Loucy (cell line): ENCODE measurements at regions not wholly inside any gene's neighbourhood (a gene's known extent, or its start where the extent isn't known, plus 50 kb on each side); places are given as distances from the start of the nearest gene placed in this dataset.

Source experiments
- EZH2phosphoT487 ChIP-seq: fragments of 200-600 bp; IDR thresholded peaks from 2 replicates; pipeline ENCODE4 v1.6.1; 2018; ENCODE audit warnings: antibody characterized with exemption, mild to moderate bottlenecking, moderate library complexity, borderline replicate concordance
- TF ChIP-seq, protein P1 (sequence below): fragments of 200-600 bp; sonication (generic); conservative IDR thresholded peaks from 2 replicates; pipeline ENCODE4 v1.5.1; 2014; ENCODE audit warnings: mild to moderate bottlenecking, antibody characterized with exemption, low read length

DNA sequence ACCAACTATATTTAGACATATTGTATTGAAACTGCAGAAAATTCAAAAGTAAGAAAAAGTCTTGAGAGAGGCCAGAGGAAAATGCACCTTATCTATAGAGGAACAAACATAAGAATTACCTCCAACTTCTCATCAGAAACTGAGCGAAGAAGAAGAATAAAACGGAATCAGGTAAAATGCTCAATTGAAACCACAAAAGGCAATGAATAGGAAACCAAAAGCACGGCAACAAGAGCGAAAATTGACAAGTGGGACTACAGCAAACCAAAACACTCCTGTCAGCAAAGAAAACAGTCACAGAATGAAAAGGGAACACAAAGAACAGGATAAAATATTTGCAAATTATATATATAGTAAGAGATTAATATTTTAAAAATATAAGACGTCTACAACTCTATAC lies 61.9 kb upstream of the PARP11 start:
- TF ChIP-seq, protein P1, sequence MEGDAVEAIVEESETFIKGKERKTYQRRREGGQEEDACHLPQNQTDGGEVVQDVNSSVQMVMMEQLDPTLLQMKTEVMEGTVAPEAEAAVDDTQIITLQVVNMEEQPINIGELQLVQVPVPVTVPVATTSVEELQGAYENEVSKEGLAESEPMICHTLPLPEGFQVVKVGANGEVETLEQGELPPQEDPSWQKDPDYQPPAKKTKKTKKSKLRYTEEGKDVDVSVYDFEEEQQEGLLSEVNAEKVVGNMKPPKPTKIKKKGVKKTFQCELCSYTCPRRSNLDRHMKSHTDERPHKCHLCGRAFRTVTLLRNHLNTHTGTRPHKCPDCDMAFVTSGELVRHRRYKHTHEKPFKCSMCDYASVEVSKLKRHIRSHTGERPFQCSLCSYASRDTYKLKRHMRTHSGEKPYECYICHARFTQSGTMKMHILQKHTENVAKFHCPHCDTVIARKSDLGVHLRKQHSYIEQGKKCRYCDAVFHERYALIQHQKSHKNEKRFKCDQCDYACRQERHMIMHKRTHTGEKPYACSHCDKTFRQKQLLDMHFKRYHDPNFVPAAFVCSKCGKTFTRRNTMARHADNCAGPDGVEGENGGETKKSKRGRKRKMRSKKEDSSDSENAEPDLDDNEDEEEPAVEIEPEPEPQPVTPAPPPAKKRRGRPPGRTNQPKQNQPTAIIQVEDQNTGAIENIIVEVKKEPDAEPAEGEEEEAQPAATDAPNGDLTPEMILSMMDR = no peak
- no peak for TF ChIP-seq EZH2phosphoT487
